SU-DHL-6 (cell line): ENCODE measurements at regions not wholly inside any gene's neighbourhood (a gene's known extent, or its start where the extent isn't known, plus 50 kb on each side); places are given as distances from the start of the nearest gene placed in this dataset.

Experiments used
- H2AFZ ChIP-seq: fragments of 200-600 bp; sonication (generic); 2 replicates; pipeline ENCODE4 v1.6.1; 2014; ENCODE audit warnings: low read depth, mild to moderate bottlenecking, moderate library complexity, mixed read lengths, antibody characterized with exemption, low read length; ENCODE audit not compliant: severe bottlenecking
- H3F3A ChIP-seq: fragments of 200-600 bp; shearing (Covaris generic); 2 replicates; pipeline ENCODE4 v1.6.0; 2016; ENCODE audit warnings: antibody characterized with exemption, mild to moderate bottlenecking; ENCODE audit not compliant: insufficient read depth
- H3K27ac ChIP-seq: fragments of 200-600 bp; sonication (generic); 2 replicates; pipeline ENCODE4 v1.5.1; 2016; ENCODE audit warnings: low read depth, mild to moderate bottlenecking, low read length, moderate library complexity, mixed read lengths
- H3K27me3 ChIP-seq: fragments of 200-600 bp; sonication (generic), shearing (Covaris generic); 2 replicates; pipeline ENCODE4 v1.6.0; 2014; ENCODE audit warnings: mild to moderate bottlenecking, low read length
- H3K36me3 ChIP-seq: fragments of 200-600 bp; sonication (generic); 2 replicates; pipeline ENCODE4 v1.6.1; 2014; ENCODE audit warnings: mild to moderate bottlenecking, low read length, mixed read lengths
- H3K4me2 ChIP-seq: fragments of 300-600, 200-600 bp; shearing (Covaris generic), sonication (generic); 2 replicates; pipeline ENCODE4 v1.6.0; 2014; ENCODE audit warnings: low read length, low read depth, mild to moderate bottlenecking; ENCODE audit not compliant: poor library complexity, severe bottlenecking
- H3K4me3 ChIP-seq: fragments of 200-600 bp; sonication (generic); 2 replicates; pipeline ENCODE4 v1.5.1; 2014; ENCODE audit warnings: antibody characterized with exemption, low read length, mild to moderate bottlenecking, mixed read lengths; ENCODE audit not compliant: insufficient read depth, poor library complexity, severe bottlenecking
- H3K79me2 ChIP-seq: fragments of 200-600 bp; sonication (generic); 2 replicates; pipeline ENCODE4 v1.6.1; 2014; ENCODE audit warnings: mild to moderate bottlenecking, low read length, moderate library complexity; ENCODE audit not compliant: insufficient read depth
- H3K9ac ChIP-seq: fragments of 200-600 bp; sonication (generic); 2 replicates; pipeline ENCODE4 v1.7.0; 2014; ENCODE audit warnings: mild to moderate bottlenecking, low read length
- H3K9me2 ChIP-seq: fragments of 200-600 bp; sonication (generic); replicated peaks from 2 replicates; pipeline ENCODE4 v1.6.1; 2014; ENCODE audit warnings: low read length; ENCODE audit not compliant: insufficient read depth
- H3K9me3 ChIP-seq: fragments of 200-600 bp; sonication (generic); 2 replicates; pipeline ENCODE4 v1.6.1; 2014; ENCODE audit warnings: low read length, mixed read lengths; ENCODE audit not compliant: insufficient read depth
- H4K20me1 ChIP-seq: fragments of 200-600 bp; sonication (generic); 2 replicates; pipeline ENCODE4 v1.6.1; 2014; ENCODE audit warnings: low read depth, mild to moderate bottlenecking, antibody characterized with exemption, low read length, moderate library complexity, mixed read lengths
- CTCF ChIP-seq: fragments of 200-600 bp; sonication (generic); IDR thresholded peaks from one replicate; pipeline ENCODE4 v1.5.1; 2017; ENCODE audit warnings: antibody characterized with exemption, mild to moderate bottlenecking, low read length, moderate library complexity; ENCODE audit not compliant: insufficient read depth, poor library complexity, severe bottlenecking
- EZH2phosphoT487 ChIP-seq: fragments of 200-600 bp; sonication (generic), shearing (Covaris generic); conservative IDR thresholded peaks from 2 replicates; pipeline ENCODE4 v1.6.1; 2018; ENCODE audit warnings: mild to moderate bottlenecking, antibody characterized with exemption, low read length, moderate library complexity, mixed read lengths

- Histone ChIP-seq H3K27ac (no peak overlapping the region), H4K20me1 (no peaks in the 10 kb centered on the region), H3K4me3 (no peak overlapping the region), H3K9me2 (no peaks in the 10 kb centered on the region), H3K9ac (no peak overlapping the region), H3K79me2 (no peaks in the 10 kb centered on the region), H3F3A (no peaks in the 10 kb centered on the region), H3K4me2 (no peak overlapping the region), H3K36me3 (no peaks in the 10 kb centered on the region), H3K9me3 (no peaks in the 10 kb centered on the region), H2AFZ (no peak overlapping the region), H3K27me3 (no peaks in the 10 kb centered on the region)
- TF ChIP-seq CTCF = no peak
- TF ChIP-seq EZH2phosphoT487 = no peak
These were observed 95.4 kb upstream of the TENT5A start for GRCh38 chr6:81847866-81848265.

GRCh38 chr6:81844686-81845085 is 92.2 kb upstream of the TENT5A start:
- H3K4me3 ChIP-seq = no peak overlapping the region
- H2AFZ ChIP-seq = no peak overlapping the region
- no peaks in the 10 kb centered on the region for H3K9me3 ChIP-seq
- H3K27me3 ChIP-seq = no peaks in the 10 kb centered on the region
- no peaks in the 10 kb centered on the region for H4K20me1 ChIP-seq
- TF ChIP-seq EZH2phosphoT487 = no peak
- no peak overlapping the region for H3K9ac ChIP-seq
- no peaks in the 10 kb centered on the region for H3K36me3 ChIP-seq
- no peak overlapping the region for H3K27ac ChIP-seq
- H3K4me2 ChIP-seq = no peak overlapping the region
- no peaks in the 10 kb centered on the region for H3F3A ChIP-seq
- no peaks in the 10 kb centered on the region for H3K9me2 ChIP-seq
- no peaks in the 10 kb centered on the region for H3K79me2 ChIP-seq

GRCh38 chr6:81843302-81843701 is 90.8 kb upstream of the TENT5A start:
- no peaks in the 10 kb centered on the region for H3K79me2 ChIP-seq
- TF ChIP-seq CTCF = no peak
- no peak for TF ChIP-seq EZH2phosphoT487
- H4K20me1 ChIP-seq = no peaks in the 10 kb centered on the region

GRCh38 chr6:81842254-81842653 is 89.8 kb upstream of the TENT5A start:
- H3K4me3 ChIP-seq = no peak overlapping the region
- H2AFZ ChIP-seq = no peak overlapping the region
- H4K20me1 ChIP-seq = no peaks in the 10 kb centered on the region
- H3K9me3 ChIP-seq = no peaks in the 10 kb centered on the region
- TF ChIP-seq EZH2phosphoT487 (no peak), CTCF (no peak)
- H3K79me2 ChIP-seq = no peaks in the 10 kb centered on the region
- H3K36me3 ChIP-seq = no peaks in the 10 kb centered on the region
- H3K9ac ChIP-seq = no peak overlapping the region
- H3K9me2 ChIP-seq = no peaks in the 10 kb centered on the region
- no peak overlapping the region for H3K4me2 ChIP-seq
- no peaks in the 10 kb centered on the region for H3F3A ChIP-seq
- H3K27ac ChIP-seq = no peak overlapping the region
- no peaks in the 10 kb centered on the region for H3K27me3 ChIP-seq

More at GRCh38 chr6:81843302-81843701, 90.8 kb upstream of the TENT5A start:
- Histone ChIP-seq H3K9me3 (no peaks in the 10 kb centered on the region), H3K27ac (no peak overlapping the region), H3K9ac (no peak overlapping the region), H3F3A (no peaks in the 10 kb centered on the region), H2AFZ (no peak overlapping the region), H3K36me3 (no peaks in the 10 kb centered on the region), H3K27me3 (no peaks in the 10 kb centered on the region), H3K9me2 (no peaks in the 10 kb centered on the region), H3K4me3 (no peak overlapping the region), H3K4me2 (no peak overlapping the region)
